Ovary (tissue), 3 donors: ENCODE measurements at regions not wholly inside any gene's neighbourhood (a gene's known extent, or its start where the extent isn't known, plus 50 kb on each side); places are given as distances from the start of the nearest gene placed in this dataset.

ENCODE experiments used
- CTCF ChIP-seq, 3 donors: fragments of 450-650 bp in 2 of 3; fragments of 200-600 bp in 1 of 3; IDR thresholded peaks; one replicate each; pipeline versions ENCODE4 v1.5.1 to v1.8.0; 2016 to 2022; ENCODE audit warnings: antibody characterized with exemption in 3 of 3, mild to moderate bottlenecking in 1 of 3
- EP300 ChIP-seq: sonication (generic); formaldehyde crosslinking; IDR thresholded peaks from one replicate; pipeline ENCODE4 v1.6.1; 2017; ENCODE audit warnings: antibody characterized with exemption
- POLR2A ChIP-seq: fragments of 450-650 bp; IDR thresholded peaks from one replicate; pipeline ENCODE4 v1.6.1; 2017; ENCODE audit warnings: antibody characterized with exemption, mild to moderate bottlenecking, moderate library complexity
- donor health status: DM: no; HTN: no; CAD: no.

DNA sequence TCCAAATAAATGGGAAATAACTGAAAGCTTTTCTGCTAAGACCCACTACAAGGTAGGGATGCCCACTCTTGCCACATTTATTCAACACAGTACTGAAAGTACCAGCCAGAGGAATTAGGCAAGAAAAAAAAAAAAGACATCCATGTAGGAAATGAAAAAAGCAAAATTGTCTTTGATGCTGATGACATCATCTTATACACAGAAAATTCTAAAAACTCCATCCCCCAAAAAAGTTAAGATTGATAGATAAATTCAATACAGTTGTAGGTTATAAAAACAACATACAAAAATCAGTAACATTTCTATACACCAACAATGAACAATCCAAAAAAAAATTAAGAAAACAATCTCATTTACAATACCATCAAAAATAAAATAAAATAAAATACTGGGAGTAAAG, 330.4 kb downstream of the RBM26 start:
- TF ChIP-seq POLR2A (no peak), CTCF (IDR thresholded peaks at IDR 0.05) (no peak), EP300 (no peak)
